DMS 273 treated with DMSO at 0.1 percent for 48 hours (cell line): ENCODE measurements at regions not wholly inside any gene's neighbourhood (a gene's known extent, or its start where the extent isn't known, plus 50 kb on each side); places are given as distances from the start of the nearest gene placed in this dataset.
"Not testable (repeated sequence)": the region's sequence is repeated elsewhere in the genome, so short reads cannot be mapped to it uniquely, and the experiment has no call there.

Experiments used
- DNase-seq: peaks from one replicate; lab custom pipeline; 2025; lab: John Stamatoyannopoulos, UW

GRCh38 chr5:153372425-153373129, 117.9 kb upstream of the GRIA1 start:
- DNase-seq = no peak

- DNase-seq = no peak
Measured at GRCh38 chr5:153373130-153373498, 117.4 kb upstream of the GRIA1 start.

- not testable (repeated sequence) for DNase-seq
Measured at GRCh38 chr5:153381630-153382029, 108.8 kb upstream of the GRIA1 start.

DNA sequence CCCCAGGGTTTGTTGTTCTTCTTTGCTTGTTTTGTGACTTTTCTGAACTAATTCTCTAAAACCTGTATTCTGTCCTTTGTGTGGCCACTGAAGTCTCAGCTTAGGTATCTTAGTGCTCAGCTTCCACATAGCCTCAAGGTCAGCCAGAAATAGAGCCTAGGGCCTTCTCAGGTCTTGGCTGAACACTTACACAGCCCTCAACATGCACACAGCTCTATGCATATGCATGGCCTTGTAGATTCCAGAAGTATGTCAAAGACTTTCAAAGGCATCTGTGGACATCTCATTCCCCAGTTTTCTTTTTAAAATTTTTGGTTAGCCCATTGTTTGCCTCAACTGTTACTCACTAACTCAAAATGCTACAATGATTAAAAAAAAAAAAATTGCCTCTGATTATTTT, 99.9 kb upstream of the GRIA1 start:
- no peak for DNase-seq

DNA sequence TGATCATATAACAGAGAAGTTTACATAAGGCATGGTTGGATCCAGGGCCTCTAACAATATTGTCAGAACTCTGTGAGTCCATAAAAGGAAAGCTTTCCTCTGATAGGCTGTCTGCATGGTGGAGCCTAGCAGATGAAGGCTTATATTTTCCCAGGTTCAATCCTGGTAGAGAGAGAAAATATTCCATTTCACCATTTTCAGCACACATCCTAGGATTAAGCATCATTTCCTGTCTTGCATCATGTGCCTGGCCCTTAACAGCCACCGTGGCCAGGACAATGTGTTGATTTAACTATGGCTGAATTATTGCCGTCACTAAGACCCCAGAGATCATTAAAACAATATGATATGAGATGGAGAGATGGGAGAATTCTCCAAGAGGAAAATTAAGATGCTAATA, 90.9 kb upstream of the GRIA1 start:
- no peak for DNase-seq

GRCh38 chr5:153400931-153401330, 89.5 kb upstream of the GRIA1 start:
- no peak for DNase-seq

DNA sequence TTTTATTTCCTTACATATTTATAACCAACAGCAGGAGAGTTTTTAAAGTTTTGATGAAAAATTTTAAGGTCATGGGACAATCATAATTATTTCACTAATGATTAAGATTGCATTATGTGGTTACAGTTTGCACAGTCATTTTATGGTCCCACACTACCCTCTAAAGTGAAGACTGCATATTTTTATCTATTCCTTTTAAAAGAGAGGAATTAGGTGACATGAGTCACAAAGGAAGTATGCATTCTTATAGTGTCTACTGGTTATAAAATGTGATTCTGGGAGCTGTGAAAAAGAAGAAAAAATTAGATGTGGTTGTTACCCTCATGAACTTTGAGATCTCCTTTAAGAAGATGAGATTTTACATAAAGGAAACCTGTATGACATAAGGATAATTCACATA, 87.9 kb upstream of the GRIA1 start:
- DNase-seq = no peak

DNA sequence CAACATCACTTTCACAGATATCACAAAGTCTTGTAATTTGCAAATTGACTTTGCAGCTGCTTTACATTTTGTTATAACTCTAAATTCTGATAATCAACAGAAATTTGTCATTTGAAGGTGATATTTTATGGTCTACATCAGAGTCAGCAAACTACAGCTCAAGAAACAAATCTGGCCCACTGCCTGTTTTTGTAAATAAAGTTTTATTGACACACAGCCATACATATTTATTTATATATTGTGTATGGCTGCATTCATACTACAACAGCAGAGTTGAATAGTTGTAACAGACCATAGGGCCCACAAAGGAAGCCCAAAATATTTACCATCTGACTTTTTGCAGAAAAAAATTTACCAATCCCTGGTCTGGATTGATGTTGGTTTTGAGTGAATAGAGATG, 87.0 kb upstream of the GRIA1 start:
- DNase-seq = no peak

GRCh38 chr5:153404747-153405146, 85.7 kb upstream of the GRIA1 start:
- no peak for DNase-seq

DNA sequence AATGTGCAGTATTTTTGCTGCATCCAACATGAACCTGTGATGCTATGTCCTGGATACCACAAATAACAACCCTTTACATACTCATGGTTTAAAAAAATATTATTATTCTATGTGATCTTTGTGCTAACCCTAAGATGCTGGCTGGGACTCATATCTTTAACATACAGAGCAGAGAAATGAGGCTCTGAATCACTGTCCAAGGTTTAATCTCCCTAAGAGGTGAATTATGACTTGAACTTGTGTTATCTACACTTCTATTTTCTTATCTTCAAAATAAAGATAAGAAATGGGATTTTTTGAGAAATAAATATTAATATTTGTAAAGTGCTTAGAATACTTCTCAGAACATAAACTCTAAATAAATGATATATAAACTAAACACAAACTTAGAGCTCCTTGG, 68.8 kb upstream of the GRIA1 start:
- DNase-seq = no peak

DNA sequence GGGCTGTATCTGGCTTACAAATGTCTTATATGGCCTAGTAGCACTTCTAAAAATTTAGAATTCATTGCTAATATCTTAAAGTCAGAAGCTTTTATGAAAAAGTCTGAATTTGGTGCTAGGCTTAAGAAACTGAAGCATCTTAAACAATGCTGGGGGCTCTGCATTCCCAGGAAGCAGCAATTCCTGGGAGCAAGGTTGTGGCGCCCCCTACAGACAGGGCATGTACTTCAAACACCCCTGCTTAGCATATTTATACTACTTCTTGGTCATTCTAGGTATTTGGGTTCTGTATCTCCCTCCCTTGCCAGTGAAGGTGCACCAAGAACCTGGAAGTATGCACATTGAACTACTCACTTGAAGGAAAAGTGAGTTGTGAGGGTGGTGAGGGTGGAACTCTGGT, 64.6 kb upstream of the GRIA1 start:
- DNase-seq = no peak

DNA sequence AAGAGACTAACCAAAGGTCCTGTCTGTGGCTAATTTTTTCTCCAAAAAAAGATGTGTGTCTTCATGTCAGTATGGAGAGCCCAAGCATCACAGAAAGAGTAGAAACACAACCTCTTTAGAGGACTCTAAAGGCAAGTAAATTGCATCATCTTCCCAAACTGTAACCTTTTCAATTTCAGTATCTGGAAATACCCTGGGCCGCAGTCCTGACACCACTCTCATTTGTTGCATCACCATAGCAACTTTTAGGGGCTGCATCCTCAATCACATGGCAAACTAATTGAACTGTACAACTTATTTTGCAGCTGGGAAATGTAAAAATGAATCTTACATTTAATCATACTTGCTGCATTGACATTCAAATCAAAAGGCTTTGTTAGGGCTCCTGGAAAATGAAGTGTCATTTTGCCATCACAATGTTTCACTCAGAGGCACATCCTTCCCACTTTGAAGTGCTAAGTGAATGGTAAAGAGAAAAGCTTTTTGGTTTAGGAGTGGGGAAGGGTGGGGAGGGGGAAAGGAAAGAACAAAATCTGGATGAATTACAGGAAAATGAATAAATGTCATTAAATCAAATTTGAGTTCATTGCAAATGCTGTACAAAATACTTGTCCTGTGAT, 60.6 kb upstream of the GRIA1 start:
- DNase-seq = no peak

GRCh38 chr5:153432583-153432982, 57.9 kb upstream of the GRIA1 start:
- DNase-seq = no peak

- no peak for DNase-seq
Measured at GRCh38 chr5:153437251-153437650, 53.2 kb upstream of the GRIA1 start.

GRCh38 chr5:153439130-153439529, 51.3 kb upstream of the GRIA1 start:
- no peak for DNase-seq
